Stimulated activated CD4-positive, alpha-beta T cell treated with anti-CD3 and anti-CD28 coated beads, Interleukin-12 subunit alpha, Interleukin-12 subunit beta, amount 100 ng/mL, for 48 hours (primary cell): ENCODE measurements at regions not wholly inside any gene's neighbourhood (a gene's known extent, or its start where the extent isn't known, plus 50 kb on each side); places are given as distances from the start of the nearest gene placed in this dataset.
A peak's percentile ranks its signal among the peaks of the same experiment; 100 is the strongest.
"Not testable (repeated sequence)": the region's sequence is repeated elsewhere in the genome, so short reads cannot be mapped to it uniquely, and the experiment has no call there.

Source experiments
- DNase-seq, 3 donors: peaks; one replicate each; pipeline ENCODE4 v3.0.0-alpha.2; 2020; ENCODE audit warnings: low read depth in 2 of 3, low spot score in 1 of 3

GRCh38 chr6:144673807-144674206, 388.7 kb downstream of the UTRN start:
- no peak for DNase-seq

GRCh38 chr6:144675231-144675861, 390.2 kb downstream of the UTRN start:
- DNase-seq: peak in 2 of 3 donors; percentile 11 to 27

GRCh38 chr6:144676310-144676709, 391.2 kb downstream of the UTRN start:
- not testable (repeated sequence) for DNase-seq

GRCh38 chr6:144677263-144677662, 392.1 kb downstream of the UTRN start:
- not testable (repeated sequence) for DNase-seq

- no peak for DNase-seq
These were observed 393.7 kb downstream of the UTRN start for GRCh38 chr6:144678844-144679243.

GRCh38 chr6:144681334-144681733, 396.2 kb downstream of the UTRN start:
- DNase-seq: no peak

GRCh38 chr6:144683216-144684070, 398.3 kb downstream of the UTRN start:
- DNase-seq: no peak

- no peak for DNase-seq
These were observed 403.6 kb downstream of the UTRN start for GRCh38 chr6:144688713-144689112.

GRCh38 chr6:144689503-144690040, 404.4 kb downstream of the UTRN start:
- DNase-seq: no peak

GRCh38 chr6:144690133-144690532, 405.0 kb downstream of the UTRN start:
- no peak for DNase-seq

- no peak for DNase-seq
These were observed 405.5 kb downstream of the UTRN start for GRCh38 chr6:144690666-144691065.

- DNase-seq: not testable (repeated sequence)
These were observed 406.9 kb downstream of the UTRN start for GRCh38 chr6:144692050-144692449.

- no peak for DNase-seq
These were observed 410.9 kb downstream of the UTRN start for GRCh38 chr6:144695858-144696533.

GRCh38 chr6:144696610-144697368, 411.7 kb downstream of the UTRN start:
- DNase-seq: no peak

- DNase-seq: no peak
These were observed 412.2 kb downstream of the UTRN start for GRCh38 chr6:144697369-144697760.

GRCh38 chr6:144697801-144698200, 412.7 kb downstream of the UTRN start:
- DNase-seq: no peak

GRCh38 chr6:144702781-144703180, 417.6 kb downstream of the UTRN start:
- no peak for DNase-seq

- DNase-seq: no peak
These were observed 425.1 kb downstream of the UTRN start for GRCh38 chr6:144710207-144710606.

GRCh38 chr6:144711661-144712060, 426.5 kb downstream of the UTRN start:
- DNase-seq: no peak

GRCh38 chr6:144712541-144712940, 427.4 kb downstream of the UTRN start:
- no peak for DNase-seq
